Superior temporal gyrus (tissue), 1 donor: ENCODE measurements at regions not wholly inside any gene's neighbourhood (a gene's known extent, or its start where the extent isn't known, plus 50 kb on each side); places are given as distances from the start of the nearest gene placed in this dataset.

Experiments used
- DNase-seq: peaks from one replicate; pipeline ENCODE4 v3.0.0-alpha.2; 2016; ENCODE audit errors: extremely low spot score

DNA sequence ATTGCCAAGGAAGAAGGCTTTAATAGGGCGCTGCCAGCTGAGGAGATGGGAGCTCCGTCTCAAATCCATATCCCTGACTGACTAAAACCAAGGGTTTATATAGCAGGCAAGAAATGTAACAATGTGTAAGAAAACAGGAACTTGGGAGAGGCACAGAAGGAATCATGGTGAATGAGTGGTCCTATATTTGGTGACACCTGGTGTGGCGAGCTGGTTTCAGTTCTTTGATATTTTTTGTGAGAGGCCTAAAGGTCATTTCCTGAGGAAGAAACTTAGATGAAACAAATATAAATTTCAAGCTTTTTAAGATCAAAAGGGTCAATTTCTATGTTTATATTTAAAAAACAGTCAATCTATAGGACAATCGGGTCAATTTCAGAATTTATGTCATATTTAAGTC is 826.3 kb downstream of the SLITRK6 start:
- no peak for DNase-seq

- no peak for DNase-seq
These were observed 836.4 kb downstream of the SLITRK6 start for GRCh38 chr13:84962849-84963248.

DNA sequence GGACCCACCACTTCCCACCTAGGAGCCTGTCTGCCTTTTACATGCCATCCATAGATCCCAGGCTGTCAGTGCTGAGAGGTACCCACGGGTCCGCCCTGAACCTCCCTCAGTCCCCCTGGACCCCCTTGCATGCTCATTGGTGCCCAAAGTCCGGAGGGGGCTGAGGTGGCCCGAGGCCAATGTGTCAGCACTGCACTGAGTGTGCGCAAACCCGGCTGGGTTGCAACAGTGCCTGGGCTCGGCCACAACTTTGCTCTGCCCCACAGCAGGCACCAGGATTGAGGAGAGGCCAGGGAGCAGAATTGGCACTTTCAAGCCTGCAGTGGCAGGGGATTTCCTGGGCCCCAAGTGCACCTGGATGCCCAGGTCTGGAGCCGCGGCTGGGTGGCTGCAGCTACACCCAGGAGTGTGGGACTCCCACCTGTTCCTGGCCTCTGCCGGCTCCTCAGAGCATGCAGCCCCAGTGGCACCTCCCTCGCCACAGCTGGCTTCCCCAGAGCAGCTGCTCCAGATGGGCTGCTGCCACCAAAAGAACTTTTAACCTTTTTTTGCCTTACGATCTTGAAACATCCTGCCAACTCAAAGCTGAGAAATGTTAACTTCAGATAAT is 837.0 kb downstream of the SLITRK6 start:
- no peak for DNase-seq

- DNase-seq = no peak
These were observed 838.2 kb downstream of the SLITRK6 start for GRCh38 chr13:84961023-84961422.

- DNase-seq = no peak
These were observed 839.4 kb downstream of the SLITRK6 start for GRCh38 chr13:84959818-84960217.

DNA sequence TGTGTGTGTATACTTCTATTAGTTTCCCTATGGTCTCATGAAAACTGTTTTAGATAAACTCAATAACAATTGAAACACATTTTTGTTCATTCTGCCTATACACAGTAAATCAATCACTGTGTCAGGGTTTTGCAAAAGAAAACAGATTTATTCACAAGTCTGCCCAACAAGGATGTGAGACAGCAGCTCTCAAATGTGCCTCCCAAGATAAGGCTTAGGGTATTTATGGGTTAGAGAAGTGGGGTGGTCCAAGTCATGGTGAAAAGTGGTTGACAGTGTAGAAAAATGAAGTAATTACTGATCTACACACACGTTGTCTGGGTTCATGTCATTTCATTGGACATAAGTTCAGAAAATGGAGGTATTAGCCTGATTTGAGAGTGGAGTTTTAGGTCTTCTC is 844.6 kb downstream of the SLITRK6 start:
- no peak for DNase-seq

- no peak for DNase-seq
These were observed 848.1 kb downstream of the SLITRK6 start for GRCh38 chr13:84951128-84951527.

- DNase-seq = no peak
These were observed 853.0 kb downstream of the SLITRK6 start for GRCh38 chr13:84946192-84946591.

DNA sequence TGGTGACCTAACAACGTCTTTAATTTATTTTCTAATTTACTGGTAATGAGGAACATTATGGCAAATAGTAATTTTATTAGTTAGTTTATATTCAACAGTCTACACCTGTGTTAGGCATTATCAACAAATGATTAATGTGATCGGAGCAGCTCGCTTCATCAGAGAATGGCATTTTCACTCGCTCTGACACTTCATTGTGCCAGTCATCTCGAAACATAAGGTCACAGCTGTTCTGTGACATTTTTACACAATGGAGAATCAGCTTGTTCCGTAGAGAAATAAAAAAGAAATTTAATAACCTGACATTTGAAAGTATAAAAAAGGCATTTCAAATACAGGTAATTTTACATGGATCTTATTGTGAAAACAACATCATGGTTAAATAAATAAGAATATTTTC is 858.4 kb downstream of the SLITRK6 start:
- DNase-seq = no peak

DNA sequence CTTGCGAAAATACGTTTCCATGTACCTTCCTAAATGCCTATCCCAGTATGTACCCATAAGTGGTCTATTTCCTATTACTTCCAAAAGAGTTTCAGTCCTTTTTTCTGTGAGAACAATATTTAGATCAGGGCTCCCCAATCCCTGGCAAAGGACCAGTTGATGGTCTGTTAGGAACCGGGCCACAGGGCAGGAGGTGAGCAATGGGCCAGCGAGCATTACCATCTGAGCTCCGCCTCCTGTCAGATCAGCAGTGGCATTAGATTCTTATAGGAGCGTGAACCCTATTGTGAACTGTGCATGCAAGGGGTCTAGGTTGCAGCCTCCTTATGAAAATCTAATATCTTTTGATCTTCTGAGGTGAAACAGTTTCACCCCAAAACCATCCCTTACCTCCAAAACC is 859.1 kb downstream of the SLITRK6 start:
- no peak for DNase-seq

DNA sequence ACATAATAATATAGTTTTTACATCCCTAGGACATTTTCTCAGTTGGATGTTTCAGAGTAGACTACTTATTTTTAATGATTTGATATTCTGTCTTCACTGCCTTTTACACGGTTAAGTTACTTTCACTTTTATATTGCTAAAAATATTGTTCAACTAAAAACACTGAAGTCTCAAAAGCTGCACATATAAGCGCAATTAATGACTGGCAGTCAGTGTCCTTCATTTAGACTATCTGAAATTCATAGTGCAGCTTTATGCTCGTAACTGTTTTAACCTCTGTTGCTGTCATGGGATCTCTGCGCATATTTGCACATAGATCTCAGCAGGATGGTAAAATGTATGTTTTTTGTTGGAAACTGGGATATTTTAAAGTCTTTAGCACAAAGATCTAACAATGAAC is 864.3 kb downstream of the SLITRK6 start:
- DNase-seq = no peak

GRCh38 chr13:84933797-84934196 is 865.4 kb downstream of the SLITRK6 start:
- no peak for DNase-seq

DNA sequence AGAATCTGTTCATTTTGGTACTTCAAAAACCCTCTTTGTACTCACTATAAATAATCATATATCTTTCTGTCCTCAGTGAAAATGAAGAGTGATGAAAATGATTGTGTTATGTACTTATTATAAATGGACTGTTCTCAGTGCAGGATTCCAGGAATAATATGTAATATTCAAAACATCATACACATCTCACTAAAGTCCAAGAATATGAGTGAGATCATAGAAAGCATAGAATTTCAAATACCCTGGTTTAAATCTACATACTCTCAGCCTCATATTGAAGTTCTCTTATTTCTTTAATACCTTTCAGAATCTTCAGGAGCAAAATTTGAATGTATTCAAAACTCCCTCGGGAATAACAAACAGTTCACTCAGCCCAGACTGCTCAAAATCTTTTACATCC is 868.0 kb downstream of the SLITRK6 start:
- DNase-seq = no peak

- no peak for DNase-seq
These were observed 871.6 kb downstream of the SLITRK6 start for GRCh38 chr13:84927442-84928169.

GRCh38 chr13:84925443-84925842 is 873.8 kb downstream of the SLITRK6 start:
- DNase-seq = no peak

GRCh38 chr13:84923831-84924230 is 875.4 kb downstream of the SLITRK6 start:
- DNase-seq = no peak

DNA sequence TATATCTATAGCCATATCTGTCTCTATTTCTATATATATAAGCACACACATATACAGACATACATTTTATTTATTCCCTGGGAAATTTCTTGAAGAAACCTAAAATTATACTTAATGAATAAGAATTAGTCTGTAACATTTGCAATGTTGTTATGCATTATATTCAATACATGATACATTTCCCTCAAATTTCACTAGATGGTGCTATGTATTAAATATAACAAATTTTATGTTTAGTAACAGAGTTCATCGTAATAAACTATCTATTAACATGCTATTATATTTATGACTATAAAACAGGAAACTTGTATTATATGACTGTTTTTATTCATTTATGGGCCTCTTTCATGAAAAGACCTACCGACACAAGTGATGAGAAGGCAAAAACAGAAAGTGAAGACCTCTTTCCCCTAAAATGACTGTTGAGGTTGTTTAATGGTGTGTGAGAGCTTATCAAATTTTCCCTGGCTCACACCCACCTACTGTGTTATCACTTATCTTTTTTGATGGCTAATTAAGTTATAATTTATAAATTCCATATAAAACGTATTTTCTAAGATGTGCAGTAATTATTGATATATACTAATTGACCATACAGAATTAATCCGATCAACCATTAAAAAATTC is 881.9 kb downstream of the SLITRK6 start:
- DNase-seq = peak; percentile 81

GRCh38 chr13:84912720-84913119 is 886.5 kb downstream of the SLITRK6 start:
- no peak for DNase-seq

- DNase-seq = no peak
These were observed 888.8 kb downstream of the SLITRK6 start for GRCh38 chr13:84910423-84910822.

DNA sequence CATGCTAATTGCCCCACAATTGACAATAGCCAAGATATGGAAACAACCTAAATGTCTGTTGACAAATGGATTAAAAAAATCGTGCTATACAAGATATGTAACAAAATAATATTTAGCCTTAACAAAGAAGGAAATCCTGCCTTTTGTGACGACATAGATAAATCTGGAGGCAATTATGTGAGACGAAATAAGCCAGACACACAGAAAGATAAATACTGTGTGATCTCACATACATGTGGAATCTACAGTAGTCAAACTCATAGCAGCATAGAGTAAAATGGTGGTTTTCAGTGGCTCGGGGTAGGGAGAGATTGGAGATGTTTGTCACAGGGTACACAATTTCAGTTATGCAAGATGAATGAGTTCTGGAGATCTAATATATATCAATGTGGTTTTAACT is 895.8 kb downstream of the SLITRK6 start:
- DNase-seq = no peak

DNA sequence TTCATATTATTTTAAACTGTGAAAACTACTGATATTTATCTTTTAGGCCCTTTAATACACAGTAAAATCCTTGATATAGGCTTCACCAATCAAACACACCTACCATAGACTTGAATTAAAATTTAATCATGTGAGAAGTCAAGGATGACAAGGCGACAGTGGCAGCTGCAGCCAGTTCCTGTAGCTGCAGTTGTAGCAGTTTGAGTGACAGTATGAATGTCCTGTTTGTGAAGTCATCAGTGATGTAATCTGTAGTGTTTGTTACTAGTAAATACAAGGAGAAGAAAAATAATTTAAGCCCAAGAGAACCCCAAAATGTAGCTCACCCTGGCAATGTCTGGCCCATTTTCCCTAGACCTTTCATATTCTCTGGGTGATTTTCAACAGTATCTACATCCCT is 897.0 kb downstream of the SLITRK6 start:
- no peak for DNase-seq

GRCh38 chr13:84896128-84896527 is 903.1 kb downstream of the SLITRK6 start:
- peak; percentile 84 for DNase-seq

DNA sequence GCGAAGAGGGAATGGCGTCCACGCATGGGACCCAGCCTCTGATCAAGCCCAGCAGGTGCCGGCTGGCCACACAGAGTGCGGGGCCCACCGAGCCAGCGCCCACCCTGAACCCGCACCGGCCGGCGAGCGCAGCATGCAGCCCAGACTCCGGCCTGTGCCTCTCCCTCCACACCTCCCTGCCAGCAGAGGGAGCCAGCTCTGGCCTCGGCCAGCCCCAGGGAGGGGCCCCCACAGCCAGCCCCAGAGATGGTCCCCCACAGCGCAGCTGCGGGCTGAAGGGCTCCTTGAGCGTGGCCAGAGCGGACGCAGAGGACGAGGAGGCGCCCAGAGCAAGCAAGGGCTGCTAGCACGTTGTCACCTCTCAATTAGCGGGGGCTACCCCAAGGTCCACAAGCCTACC is 904.5 kb downstream of the SLITRK6 start:
- no peak for DNase-seq
